H9 (cell line): ENCODE measurements at regions not wholly inside any gene's neighbourhood (a gene's known extent, or its start where the extent isn't known, plus 50 kb on each side); places are given as distances from the start of the nearest gene placed in this dataset.

Experiments
- DNase-seq: peaks from one replicate; pipeline ENCODE4 v3.0.0-alpha.2; 2017
- H2AFZ ChIP-seq: one replicate; pipeline ENCODE4 v1.6.1; 2013; ENCODE audit warnings: mild to moderate bottlenecking, low read length, control low read depth, moderate library complexity
- H2AK5ac ChIP-seq: 2 replicates; pipeline ENCODE4 v1.6.1; 2013; ENCODE audit warnings: low read length, control low read depth, mixed read lengths; ENCODE audit not compliant: insufficient read length
- H2BK120ac ChIP-seq: one replicate; pipeline ENCODE4 v1.6.1; 2013; ENCODE audit warnings: low read depth, mild to moderate bottlenecking, low read length, control low read depth, inconsistent platforms; ENCODE audit not compliant: poor library complexity, severe bottlenecking
- H2BK12ac ChIP-seq: 2 replicates; pipeline ENCODE4 v1.6.1; 2013; ENCODE audit warnings: low read length, control low read depth, mixed read lengths, low read depth; ENCODE audit not compliant: insufficient read length
- H2BK15ac ChIP-seq: 2 replicates; pipeline ENCODE4 v1.6.1; 2013; ENCODE audit warnings: low read depth, low read length, control low read depth
- H2BK20ac ChIP-seq: one replicate; pipeline ENCODE4 v1.6.1; 2013; ENCODE audit warnings: low read depth, mild to moderate bottlenecking, low read length, control low read depth, inconsistent platforms; ENCODE audit not compliant: poor library complexity, severe bottlenecking
- H2BK5ac ChIP-seq: 2 replicates; pipeline ENCODE4 v1.6.1; 2013; ENCODE audit warnings: low read length, control low read depth, mixed read lengths; ENCODE audit not compliant: insufficient read length
- H3K14ac ChIP-seq: 2 replicates; pipeline ENCODE4 v1.6.1; 2013; ENCODE audit warnings: low read length, control low read depth; ENCODE audit not compliant: insufficient read depth
- H3K18ac ChIP-seq: 2 replicates; pipeline ENCODE4 v1.6.1; 2013; ENCODE audit warnings: low read depth, mild to moderate bottlenecking, mixed read lengths, low read length, control low read depth; ENCODE audit not compliant: insufficient read length
- H3K23ac ChIP-seq: 2 replicates; pipeline ENCODE4 v1.6.1; 2013; ENCODE audit warnings: low read length, control low read depth, mixed read lengths, low read depth; ENCODE audit not compliant: insufficient read length
- H3K23me2 ChIP-seq: 2 replicates; pipeline ENCODE4 v1.6.1; 2013; ENCODE audit warnings: low read depth, mild to moderate bottlenecking, mixed read lengths, low read length, control low read depth; ENCODE audit not compliant: insufficient read length, poor library complexity, severe bottlenecking
- H3K27ac ChIP-seq: 2 replicates; pipeline ENCODE4 v1.5.1; 2013; ENCODE audit warnings: low read length, control low read depth, mixed read lengths, low read depth; ENCODE audit not compliant: insufficient read length
- H3K27me3 ChIP-seq: 2 replicates; pipeline ENCODE4 v1.6.1; 2013; ENCODE audit warnings: low read length, control low read depth, inconsistent platforms; ENCODE audit not compliant: insufficient read depth
- H3K4ac ChIP-seq: 2 replicates; pipeline ENCODE4 v1.6.1; 2013; ENCODE audit warnings: low read depth, mild to moderate bottlenecking, control low read depth, inconsistent platforms, low read length, moderate library complexity
- H3K4me1 ChIP-seq: 2 replicates; pipeline ENCODE4 v1.6.1; 2013; ENCODE audit warnings: low read length, control low read depth, inconsistent platforms; ENCODE audit not compliant: insufficient read depth
- H3K4me2 ChIP-seq: 2 replicates; pipeline ENCODE4 v1.6.1; 2013; ENCODE audit warnings: low read length, control low read depth, mixed read lengths; ENCODE audit not compliant: insufficient read length, insufficient read depth
- H3K56ac ChIP-seq: 2 replicates; pipeline ENCODE4 v1.6.1; 2013; ENCODE audit warnings: low read depth, mild to moderate bottlenecking, mixed read lengths, low read length, control low read depth; ENCODE audit not compliant: insufficient read length
- H3K79me1 ChIP-seq: 2 replicates; pipeline ENCODE4 v1.6.1; 2013; ENCODE audit warnings: low read depth, mild to moderate bottlenecking, moderate library complexity, low read length, control low read depth, inconsistent platforms; ENCODE audit not compliant: insufficient read depth, poor library complexity, severe bottlenecking
- H3K79me2 ChIP-seq: 2 replicates; pipeline ENCODE4 v1.6.1; 2013; ENCODE audit warnings: low read length, control low read depth, inconsistent platforms; ENCODE audit not compliant: insufficient read depth
- H3K9ac ChIP-seq: 2 replicates; pipeline ENCODE4 v1.6.1; 2013; ENCODE audit warnings: low read length, control low read depth, mixed read lengths; ENCODE audit not compliant: insufficient read length; ENCODE audit errors: extremely low read depth
- H3K9me3 ChIP-seq: one replicate; pipeline ENCODE4 v1.6.1; 2013; ENCODE audit warnings: low read depth, low read length, inconsistent platforms; ENCODE audit not compliant: control insufficient read depth
- H3T11ph ChIP-seq: one replicate; pipeline ENCODE4 v1.6.1; 2013; ENCODE audit warnings: mild to moderate bottlenecking, low read length, control low read depth, inconsistent platforms
- H4K20me1 ChIP-seq: one replicate; pipeline ENCODE4 v1.6.1; 2013; ENCODE audit not compliant: control insufficient read depth, insufficient read length, insufficient read depth
- H4K5ac ChIP-seq: 2 replicates; pipeline ENCODE4 v1.6.1; 2013; ENCODE audit warnings: low read depth, mild to moderate bottlenecking, mixed read lengths, low read length, control low read depth; ENCODE audit not compliant: insufficient read length
- H4K8ac ChIP-seq: replicated peaks from 2 replicates; pipeline ENCODE4 v1.6.1; 2013; ENCODE audit warnings: low read length, control low read depth, mixed read lengths, low read depth; ENCODE audit not compliant: insufficient read length
- H4K91ac ChIP-seq: 2 replicates; pipeline ENCODE4 v1.6.1; 2013; ENCODE audit warnings: low read depth, mild to moderate bottlenecking, moderate library complexity, mixed read lengths, low read length, control low read depth; ENCODE audit not compliant: insufficient read length
- H3K27ac Mint-ChIP-seq, 3 experiments: 2 replicates in 2 of 3; 3 replicates in 1 of 3; pipeline ENCODE4 v1.8.0; 2020 to 2021; ENCODE audit warnings: mixed read lengths in 3 of 3, mild to moderate bottlenecking in 1 of 3, moderate library complexity in 1 of 3
- H3K27me3 Mint-ChIP-seq: 2 replicates; pipeline ENCODE4 v1.8.0; 2021; ENCODE audit warnings: low read depth, mild to moderate bottlenecking, moderate library complexity, mixed read lengths
- H3K36me3 Mint-ChIP-seq, 3 experiments: 2 replicates in 2 of 3; 3 replicates in 1 of 3; pipeline ENCODE4 v1.8.0; 2020 to 2021; ENCODE audit warnings: low read depth in 3 of 3, mixed read lengths in 3 of 3; ENCODE audit not compliant: insufficient read depth in 1 of 3
- H3K4me1 Mint-ChIP-seq, 2 experiments: 2 replicates each; pipeline ENCODE4 v1.8.0; 2020; ENCODE audit warnings: mixed read lengths in 2 of 2
- H3K4me3 Mint-ChIP-seq, 2 experiments: 2 replicates in 1 of 2; 3 replicates in 1 of 2; pipeline ENCODE4 v1.8.0; 2020 to 2021; ENCODE audit warnings: mild to moderate bottlenecking in 2 of 2, mixed read lengths in 2 of 2, moderate library complexity in 1 of 2
- H3K9me3 Mint-ChIP-seq, 2 experiments: 2 replicates in 1 of 2; 3 replicates in 1 of 2; pipeline ENCODE4 v1.8.0; 2020; ENCODE audit warnings: mild to moderate bottlenecking in 2 of 2, mixed read lengths in 2 of 2, moderate library complexity in 1 of 2
- CTCF ChIP-seq: fragments of 200-600 bp; sonication (generic); conservative IDR thresholded peaks from 3 replicates; pipeline ENCODE4 v1.8.0; 2021; ENCODE audit warnings: antibody characterized with exemption, mild to moderate bottlenecking
- WGBS: extraction: QIAGEN DNeasy Blood & Tissue Kit; methylation state at CpG from one replicate; pipeline ENCODE4 v1.1.7; 2013; ENCODE audit warnings: missing lambda C conversion rate, low lambda C conversion rate, mixed read lengths; ENCODE audit not compliant: insufficient read length; ENCODE audit errors: extremely low coverage; 5-methylcytosine and 5-hydroxymethylcytosine counted together

GRCh38 chr18:6546229-6546628, 131.5 kb upstream of the L3MBTL4 start:
- no peak for DNase-seq
- no peak overlapping the region for H2BK5ac ChIP-seq
- no peak overlapping the region for H2BK15ac ChIP-seq
- H3K4me1 Mint-ChIP-seq: peaks cover 5 to 9% of the 10 kb centered on the region in 2 experiments
- no peak overlapping the region for H4K91ac ChIP-seq
- H3K27me3 Mint-ChIP-seq: no peaks in the 10 kb centered on the region; the same call in 1 of the 2 replicates
- no peak overlapping the region for H3K56ac ChIP-seq
- no peak overlapping the region for H4K8ac ChIP-seq
- no CpG with 5 or more reads among the region's 4 CpGs for WGBS
- no peak overlapping the region for H2BK120ac ChIP-seq
- no peak overlapping the region for H3K4me2 ChIP-seq
- TF ChIP-seq CTCF: no peak
- H4K20me1 ChIP-seq: no peaks in the 10 kb centered on the region
- no peak overlapping the region for H3T11ph ChIP-seq
- H3K27me3 ChIP-seq: no peaks in the 10 kb centered on the region
- no peak overlapping the region for H3K14ac ChIP-seq
- no peak overlapping the region for H2BK20ac ChIP-seq
- peaks cover 17 to 19% of the 10 kb centered on the region in 2 experiments for H3K9me3 Mint-ChIP-seq
- peaks cover 18 to 23% (median 20%) of the 10 kb centered on the region in 3 experiments for H3K36me3 Mint-ChIP-seq
- H2BK12ac ChIP-seq: no peak overlapping the region
- H3K4me3 Mint-ChIP-seq: no peak overlapping the region
- H3K79me2 ChIP-seq: no peaks in the 10 kb centered on the region
- no peak overlapping the region for H2AK5ac ChIP-seq
- H3K9ac ChIP-seq: no peak overlapping the region
- H4K5ac ChIP-seq: no peak overlapping the region
- no peak overlapping the region for H3K4ac ChIP-seq
- H3K18ac ChIP-seq: no peak overlapping the region
- H3K27ac ChIP-seq: no peak overlapping the region
- H3K4me1 ChIP-seq: no peaks in the 10 kb centered on the region; the same call in 1 of the 2 replicates
- no peaks in the 10 kb centered on the region for H3K23me2 ChIP-seq
- peaks cover 17% of the 10 kb centered on the region for H3K9me3 ChIP-seq
- no peak overlapping the region for H3K27ac Mint-ChIP-seq
- H3K79me1 ChIP-seq: no peaks in the 10 kb centered on the region
- no peak overlapping the region for H3K23ac ChIP-seq
- H2AFZ ChIP-seq: no peak overlapping the region
